ENCODE measurements at regions not wholly inside any gene's neighbourhood (a gene's known extent, or its start where the extent isn't known, plus 50 kb on each side); places are given as distances from the start of the nearest gene placed in this dataset.
"Not testable (repeated sequence)": the region's sequence is repeated elsewhere in the genome, so short reads cannot be mapped to it uniquely, and the experiment has no call there.

DNA sequence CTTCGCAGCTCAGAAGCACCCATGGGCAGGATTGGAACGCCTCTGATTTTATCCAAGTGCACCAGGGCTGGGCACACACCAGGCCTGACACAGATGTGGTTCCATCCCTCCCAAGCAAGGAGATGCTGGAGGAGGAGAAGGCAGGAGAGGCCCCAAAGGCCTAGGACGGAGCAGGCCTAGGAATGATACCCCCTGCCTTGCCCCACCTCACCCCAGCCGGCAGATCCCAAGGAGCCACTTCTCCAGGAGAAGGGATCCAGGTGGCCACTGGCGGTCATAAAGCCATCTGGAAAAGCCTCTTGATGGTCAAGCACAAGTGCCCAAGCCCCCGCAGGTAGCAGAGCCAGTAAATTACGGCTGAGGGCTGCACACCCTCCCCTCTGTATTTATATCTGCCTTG is 211.8 kb downstream of the TBC1D2B start:
- TF ChIP-seq, protein P1, sequence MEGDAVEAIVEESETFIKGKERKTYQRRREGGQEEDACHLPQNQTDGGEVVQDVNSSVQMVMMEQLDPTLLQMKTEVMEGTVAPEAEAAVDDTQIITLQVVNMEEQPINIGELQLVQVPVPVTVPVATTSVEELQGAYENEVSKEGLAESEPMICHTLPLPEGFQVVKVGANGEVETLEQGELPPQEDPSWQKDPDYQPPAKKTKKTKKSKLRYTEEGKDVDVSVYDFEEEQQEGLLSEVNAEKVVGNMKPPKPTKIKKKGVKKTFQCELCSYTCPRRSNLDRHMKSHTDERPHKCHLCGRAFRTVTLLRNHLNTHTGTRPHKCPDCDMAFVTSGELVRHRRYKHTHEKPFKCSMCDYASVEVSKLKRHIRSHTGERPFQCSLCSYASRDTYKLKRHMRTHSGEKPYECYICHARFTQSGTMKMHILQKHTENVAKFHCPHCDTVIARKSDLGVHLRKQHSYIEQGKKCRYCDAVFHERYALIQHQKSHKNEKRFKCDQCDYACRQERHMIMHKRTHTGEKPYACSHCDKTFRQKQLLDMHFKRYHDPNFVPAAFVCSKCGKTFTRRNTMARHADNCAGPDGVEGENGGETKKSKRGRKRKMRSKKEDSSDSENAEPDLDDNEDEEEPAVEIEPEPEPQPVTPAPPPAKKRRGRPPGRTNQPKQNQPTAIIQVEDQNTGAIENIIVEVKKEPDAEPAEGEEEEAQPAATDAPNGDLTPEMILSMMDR (IDR thresholded peaks at IDR 0.05; ENCODE audit: low read depth, low read length) = no peak

DNA sequence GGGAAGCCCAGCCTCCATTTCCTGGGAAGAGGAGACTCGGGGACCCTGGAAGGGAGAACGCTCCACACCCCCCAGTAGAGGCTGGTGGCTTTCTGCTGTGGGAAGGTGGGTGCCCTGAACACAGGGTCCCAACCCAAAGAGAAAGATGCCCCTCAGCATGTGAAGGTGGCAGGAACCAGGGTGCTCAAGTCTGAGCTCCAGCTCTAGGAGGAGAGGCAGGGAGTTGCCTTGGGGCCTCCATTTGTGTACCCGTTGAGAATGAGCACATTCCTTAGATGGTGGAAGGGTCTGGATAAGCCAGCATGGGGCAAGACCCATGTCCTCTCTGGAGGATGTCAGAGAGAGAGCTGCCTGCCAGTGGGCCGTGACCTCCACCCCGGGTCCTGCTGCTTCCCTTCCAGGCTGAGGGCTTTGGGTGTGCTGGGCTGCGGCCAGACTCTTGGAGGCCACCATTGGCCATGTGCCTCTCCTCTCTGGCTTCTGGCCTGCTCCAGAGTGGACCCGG is 212.4 kb downstream of the TBC1D2B start:
- TF ChIP-seq, protein P1 (IDR thresholded peaks at IDR 0.05; ENCODE audit: low read depth, low read length) = no peak
- DNase-seq (ENCODE audit: low read depth in 2 of 2) = no peak
- no peak overlapping the region for H3K4me3 ChIP-seq (replicated peaks in 1 of 2; ENCODE audit: low read depth in 2 of 2, low read length in 2 of 2)

More for the DNA sequence above, 211.8 kb downstream of the TBC1D2B start:
- H3K4me3 ChIP-seq (replicated peaks in 1 of 2; ENCODE audit: low read depth in 2 of 2, low read length in 2 of 2) = no peak overlapping the region
- no peak for DNase-seq (ENCODE audit: low read depth in 2 of 2)

DNA sequence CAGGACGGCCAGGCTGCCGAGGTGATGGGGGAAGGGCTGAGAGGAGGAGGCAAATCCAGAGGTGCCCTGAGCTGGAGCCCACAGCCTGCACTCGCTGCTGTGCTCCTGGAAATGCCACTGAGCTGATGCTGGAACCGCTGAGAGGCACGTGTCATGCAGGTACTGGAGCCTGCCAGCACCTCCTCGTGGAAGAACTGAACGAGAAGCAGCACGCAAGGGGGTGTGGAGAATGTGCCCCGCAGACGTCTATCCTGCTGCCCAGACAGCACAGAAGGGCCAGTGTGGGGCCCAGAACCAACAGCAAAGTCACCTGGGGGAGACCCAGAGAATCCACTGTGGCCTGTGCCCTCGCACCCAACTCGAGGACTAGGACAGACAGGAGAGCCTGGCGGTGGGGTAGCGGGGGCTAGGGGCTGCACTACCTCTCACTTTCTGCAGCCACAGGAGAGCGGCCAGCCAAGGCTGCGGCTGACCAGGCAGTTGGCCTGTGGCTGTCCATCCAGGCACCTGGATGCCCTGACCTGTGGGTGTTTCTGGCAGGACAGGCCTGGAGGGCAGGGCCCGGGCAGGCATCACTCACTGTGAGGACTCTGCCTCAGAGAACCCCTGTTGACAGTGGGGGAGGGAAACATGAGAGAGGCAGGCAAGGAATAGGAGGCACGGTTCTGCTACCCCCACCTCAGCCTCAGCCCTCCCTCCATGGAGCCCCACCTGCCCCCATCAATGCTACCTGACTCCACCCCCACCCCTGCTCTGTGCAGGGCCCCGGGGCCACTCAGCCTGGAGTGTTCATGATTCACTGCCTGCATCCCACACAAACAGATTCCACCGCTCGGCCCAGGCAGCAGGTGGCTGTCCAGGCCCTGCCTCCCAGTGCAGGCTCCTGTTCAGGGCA is 213.1 kb downstream of the TBC1D2B start:
- DNase-seq (ENCODE audit: low read depth in 2 of 2) = no peak
- TF ChIP-seq, protein P1 (IDR thresholded peaks at IDR 0.05; ENCODE audit: low read depth, low read length) = no peak
- H3K4me3 ChIP-seq (replicated peaks in 1 of 2; ENCODE audit: low read depth in 2 of 2, low read length in 2 of 2) = no peak overlapping the region

DNA sequence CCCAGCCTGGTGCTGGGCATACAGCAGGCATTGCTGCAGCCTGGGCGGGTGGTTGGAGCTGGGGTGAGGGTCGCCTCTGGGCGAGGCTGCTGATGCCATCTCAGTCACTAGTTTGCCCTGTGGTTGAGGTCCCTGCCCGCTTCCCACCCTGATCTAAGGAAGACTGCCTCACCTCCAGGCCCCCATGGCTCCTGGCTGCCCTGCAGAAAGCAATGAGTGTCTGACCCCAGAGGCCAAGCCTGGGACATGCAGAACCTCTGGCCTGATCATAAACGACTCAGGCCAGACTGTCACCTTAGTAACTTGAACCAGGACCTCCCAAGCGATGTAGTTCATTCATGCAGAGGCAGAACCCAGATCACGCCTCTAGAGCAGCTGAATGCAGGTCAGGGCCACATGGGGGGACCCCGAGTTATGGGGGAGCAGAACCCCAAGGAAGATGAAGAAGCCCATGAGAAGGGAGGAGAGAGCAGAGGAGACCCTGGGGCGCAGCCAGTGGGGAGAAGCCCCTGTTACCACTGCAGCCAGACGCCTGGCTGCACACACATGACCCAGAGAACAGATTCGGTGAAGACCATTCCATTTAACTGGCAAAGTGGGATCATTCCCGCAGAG is 213.9 kb downstream of the TBC1D2B start:
- TF ChIP-seq, protein P1 (IDR thresholded peaks at IDR 0.05; ENCODE audit: low read depth, low read length) = no peak
- no peak overlapping the region for H3K4me3 ChIP-seq (replicated peaks in 1 of 2; ENCODE audit: low read depth in 2 of 2, low read length in 2 of 2)
- no peak for DNase-seq (ENCODE audit: low read depth in 2 of 2)

DNA sequence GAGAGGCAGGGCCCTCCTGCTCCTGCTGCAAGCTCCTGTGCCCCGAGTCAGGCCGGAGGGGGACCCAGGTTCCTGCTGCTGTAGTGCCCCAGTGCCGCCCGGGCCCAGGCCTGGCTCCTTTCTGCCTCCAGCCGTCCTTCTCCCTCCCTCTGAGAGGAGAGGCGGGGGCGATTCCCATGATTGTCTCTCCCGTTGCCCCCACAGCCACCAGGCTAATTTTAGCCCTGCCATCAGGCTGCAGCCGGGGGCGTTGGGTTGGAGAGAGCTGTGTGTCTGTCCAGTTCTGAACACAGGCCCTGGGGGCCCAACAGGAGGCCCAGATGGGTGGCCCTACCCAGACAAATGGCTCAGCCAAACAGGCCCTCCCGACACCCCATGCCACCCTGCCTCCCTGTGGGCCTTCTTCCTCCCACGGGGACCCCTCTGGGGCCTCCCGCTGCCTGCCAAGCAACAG is 214.8 kb downstream of the TBC1D2B start:
- TF ChIP-seq, protein P1 (IDR thresholded peaks at IDR 0.05; ENCODE audit: low read depth, low read length) = no peak
- H3K4me3 ChIP-seq (replicated peaks in 1 of 2; ENCODE audit: low read depth in 2 of 2, low read length in 2 of 2) = no peak overlapping the region
- no peak for DNase-seq (ENCODE audit: low read depth in 2 of 2)

DNA sequence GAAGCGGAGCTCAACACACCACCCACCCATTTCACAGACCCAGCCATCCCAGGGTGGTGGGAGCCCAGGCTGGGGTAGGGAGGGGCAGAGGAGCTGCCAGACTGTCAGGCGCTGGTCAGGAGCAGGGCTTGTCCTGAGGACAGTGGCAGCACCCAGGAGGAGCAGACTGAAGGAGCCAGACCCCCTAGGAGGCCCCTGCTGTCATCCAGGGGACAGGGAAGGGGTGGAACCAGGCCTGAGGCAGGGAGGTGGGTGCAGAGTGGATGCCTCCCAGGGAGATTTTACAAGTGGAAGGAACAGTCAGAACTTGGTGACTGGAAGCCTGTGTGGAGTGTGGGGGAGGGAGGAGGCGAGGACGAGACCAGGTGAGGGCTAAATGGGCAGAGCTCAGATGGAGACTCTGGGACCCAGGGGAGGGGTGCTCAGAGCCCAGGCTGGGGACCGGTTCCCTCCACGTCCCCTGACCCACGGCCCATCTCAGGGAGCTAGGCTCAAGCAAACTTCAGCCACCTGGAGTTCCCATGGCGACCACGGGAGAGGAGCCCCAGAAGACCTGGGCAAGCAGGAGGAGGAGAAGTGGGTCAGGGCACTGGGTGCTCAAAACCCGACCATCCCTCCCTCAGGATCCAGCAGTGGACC is 215.4 kb downstream of the TBC1D2B start:
- H3K4me3 ChIP-seq (replicated peaks in 1 of 2; ENCODE audit: low read depth in 2 of 2, low read length in 2 of 2) = not testable (repeated sequence)

More for the DNA sequence above, 215.4 kb downstream of the TBC1D2B start:
- DNase-seq (ENCODE audit: low read depth in 2 of 2) = not testable (repeated sequence)

Data from cardiac fibroblast (primary cell).